GM23338 (cell line): ENCODE measurements at regions not wholly inside any gene's neighbourhood (a gene's known extent, or its start where the extent isn't known, plus 50 kb on each side); places are given as distances from the start of the nearest gene placed in this dataset.

Source experiments
- CREB1 ChIP-seq: fragments of 250-450 bp; sonication (Bioruptor Pico); IDR thresholded peaks from 2 replicates; pipeline ENCODE4 v1.5.0; 2020; ENCODE audit warnings: low read depth, mild to moderate bottlenecking, moderate library complexity
- EZH2 ChIP-seq: fragments of 200-600 bp; sonication (generic); IDR thresholded peaks from one replicate; pipeline ENCODE4 v1.8.0; 2017; ENCODE audit warnings: antibody characterized with exemption, mild to moderate bottlenecking, low read depth; ENCODE audit not compliant: unreplicated experiment
- TF ChIP-seq, protein P1 (sequence below), 2 experiments: fragments of 200-600 bp in 1 of 2; sonication (generic) in 1 of 2; conservative IDR thresholded peaks; 2 replicates each; pipeline versions ENCODE4 v1.5.1 to v1.6.1; 2016 to 2017; ENCODE audit warnings: antibody characterized with exemption in 2 of 2, low read depth in 2 of 2, mild to moderate bottlenecking in 2 of 2, moderate library complexity in 1 of 2

DNA sequence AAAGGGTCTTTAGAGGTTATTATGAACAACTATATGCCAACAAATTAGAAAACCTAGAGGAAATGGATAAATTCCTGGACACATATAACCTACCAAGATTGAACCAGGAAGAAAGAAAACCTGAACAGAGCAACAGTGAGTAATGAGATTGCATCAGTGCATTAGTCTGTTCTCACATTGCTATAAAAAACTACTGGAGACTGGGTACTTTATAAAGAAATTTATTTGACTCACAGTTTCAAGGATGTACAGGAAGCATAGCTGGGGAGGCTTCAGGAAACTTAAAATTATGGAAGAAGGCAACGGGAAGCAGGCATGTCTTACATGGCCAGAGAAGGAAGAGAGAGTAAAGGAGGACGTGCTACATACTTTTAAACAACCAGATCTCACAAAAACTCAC, 70.8 kb upstream of the GNAZ start:
- TF ChIP-seq, protein P1, sequence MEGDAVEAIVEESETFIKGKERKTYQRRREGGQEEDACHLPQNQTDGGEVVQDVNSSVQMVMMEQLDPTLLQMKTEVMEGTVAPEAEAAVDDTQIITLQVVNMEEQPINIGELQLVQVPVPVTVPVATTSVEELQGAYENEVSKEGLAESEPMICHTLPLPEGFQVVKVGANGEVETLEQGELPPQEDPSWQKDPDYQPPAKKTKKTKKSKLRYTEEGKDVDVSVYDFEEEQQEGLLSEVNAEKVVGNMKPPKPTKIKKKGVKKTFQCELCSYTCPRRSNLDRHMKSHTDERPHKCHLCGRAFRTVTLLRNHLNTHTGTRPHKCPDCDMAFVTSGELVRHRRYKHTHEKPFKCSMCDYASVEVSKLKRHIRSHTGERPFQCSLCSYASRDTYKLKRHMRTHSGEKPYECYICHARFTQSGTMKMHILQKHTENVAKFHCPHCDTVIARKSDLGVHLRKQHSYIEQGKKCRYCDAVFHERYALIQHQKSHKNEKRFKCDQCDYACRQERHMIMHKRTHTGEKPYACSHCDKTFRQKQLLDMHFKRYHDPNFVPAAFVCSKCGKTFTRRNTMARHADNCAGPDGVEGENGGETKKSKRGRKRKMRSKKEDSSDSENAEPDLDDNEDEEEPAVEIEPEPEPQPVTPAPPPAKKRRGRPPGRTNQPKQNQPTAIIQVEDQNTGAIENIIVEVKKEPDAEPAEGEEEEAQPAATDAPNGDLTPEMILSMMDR (conservative IDR thresholded peaks at IDR 0.05; ENCODE audit: low read depth in 2 of 2) = no peak
- no peak for TF ChIP-seq EZH2
- TF ChIP-seq CREB1 = no peak
